ENCODE measurements at regions not wholly inside any gene's neighbourhood (a gene's known extent, or its start where the extent isn't known, plus 50 kb on each side); places are given as distances from the start of the nearest gene placed in this dataset.

- Histone ChIP-seq H3K27me3 (ENCODE audit: insufficient read depth, low read length) (no peaks in the 10 kb centered on the region), H4K91ac (ENCODE audit: insufficient read length, low read depth, low read length) (no peak overlapping the region), H2AK5ac (ENCODE audit: insufficient read length, low read length) (no peak overlapping the region), H3K79me1 (ENCODE audit: insufficient read depth, low read depth, low read length, poor library complexity, severe bottlenecking) (no peaks in the 10 kb centered on the region), H3K23me2 (ENCODE audit: insufficient read length, low read depth, low read length, poor library complexity, severe bottlenecking) (no peaks in the 10 kb centered on the region), H3K4me2 (ENCODE audit: insufficient read depth, insufficient read length, low read length) (no peak overlapping the region), H3K4ac (ENCODE audit: low read depth, low read length) (no peak overlapping the region), H3K79me2 (ENCODE audit: insufficient read depth, low read length) (no peaks in the 10 kb centered on the region), H3K14ac (ENCODE audit: insufficient read depth, low read length) (no peak overlapping the region), H4K20me1 (ENCODE audit: control insufficient read depth, insufficient read depth, insufficient read length) (no peaks in the 10 kb centered on the region), H2AFZ (ENCODE audit: low read length) (no peak overlapping the region), H2BK12ac (ENCODE audit: insufficient read length, low read depth, low read length) (no peak overlapping the region), H2BK15ac (ENCODE audit: low read depth, low read length) (no peak overlapping the region), H3K18ac (ENCODE audit: insufficient read length, low read depth, low read length) (no peak overlapping the region), H2BK20ac (ENCODE audit: low read depth, low read length, poor library complexity, severe bottlenecking) (no peak overlapping the region), H3T11ph (ENCODE audit: low read length) (no peak overlapping the region), H3K27ac (ENCODE audit: insufficient read length, low read depth, low read length) (no peak overlapping the region), H3K9ac (ENCODE audit: extremely low read depth, insufficient read length, low read length) (no peak overlapping the region), H3K9me3 (ENCODE audit: control insufficient read depth, low read depth, low read length) (no peaks in the 10 kb centered on the region), H3K4me1 (ENCODE audit: insufficient read depth, low read length) (no peaks in the 10 kb centered on the region), H3K56ac (ENCODE audit: insufficient read length, low read depth, low read length) (no peak overlapping the region), H3K23ac (ENCODE audit: insufficient read length, low read depth, low read length) (no peak overlapping the region), H4K5ac (ENCODE audit: insufficient read length, low read depth, low read length) (no peak overlapping the region), H2BK120ac (ENCODE audit: low read depth, low read length, poor library complexity, severe bottlenecking) (no peak overlapping the region), H4K8ac (replicated peaks; ENCODE audit: insufficient read length, low read depth, low read length) (no peak overlapping the region), H2BK5ac (ENCODE audit: insufficient read length, low read length) (no peak overlapping the region)
- H3K27ac Mint-ChIP-seq = no peak overlapping the region
- TF ChIP-seq CTCF (conservative IDR thresholded peaks at IDR 0.05) = no peak
- H3K4me3 Mint-ChIP-seq = no peak overlapping the region
- no peaks in the 10 kb centered on the region for H3K9me3 Mint-ChIP-seq
- H3K27me3 Mint-ChIP-seq (ENCODE audit: low read depth) = no peaks in the 10 kb centered on the region
- DNase-seq = no peak
- WGBS (ENCODE audit: extremely low coverage, insufficient read length, low lambda C conversion rate) = no CpG with 5 or more reads among the region's 1 CpG
- no peaks in the 10 kb centered on the region for H3K36me3 Mint-ChIP-seq (ENCODE audit: insufficient read depth in 1 of 3, low read depth in 3 of 3)
- peaks cover 4% of the 10 kb centered on the region in 2 experiments; a peak in 2 of 4 replicates for H3K4me1 Mint-ChIP-seq
These were observed 1841.9 kb downstream of the EFNA5 start for GRCh38 chr5:105828821-105829220.
